ENCODE measurements at regions not wholly inside any gene's neighbourhood (a gene's known extent, or its start where the extent isn't known, plus 50 kb on each side); places are given as distances from the start of the nearest gene placed in this dataset.

- TF ChIP-seq CTCF (IDR thresholded peaks at IDR 0.05; ENCODE audit: insufficient read depth, low read length, missing control alignments), result no peak
- POLR2A ChIA-PET, result no interaction called here
- H3K4me3 ChIP-seq (ENCODE audit: low read depth, low read length), result no peak overlapping the region
- no peak for DNase-seq (ENCODE audit: low read depth, low spot score)
- CTCF ChIA-PET, result no interaction called here
Observed at GRCh38 chr2:128841803-128842202, 523.1 kb upstream of the HS6ST1 start.

GRCh38 chr2:128867311-128867710 lies 548.6 kb upstream of the HS6ST1 start:
- no peak for TF ChIP-seq CTCF (IDR thresholded peaks at IDR 0.05; ENCODE audit: insufficient read depth, low read length, missing control alignments)
- DNase-seq (ENCODE audit: low read depth, low spot score), result no peak
- no peak overlapping the region for H3K4me3 ChIP-seq (ENCODE audit: low read depth, low read length)
- ChIA-PET CTCF (no interaction called here), POLR2A (no interaction called here)

GRCh38 chr2:128867936-128868636 lies 549.4 kb upstream of the HS6ST1 start:
- no peak for DNase-seq (ENCODE audit: low read depth, low spot score)
- CTCF ChIA-PET, result no interaction called here
- POLR2A ChIA-PET, result no interaction called here
- TF ChIP-seq CTCF (IDR thresholded peaks at IDR 0.05; ENCODE audit: insufficient read depth, low read length, missing control alignments), result no peak
- H3K4me3 ChIP-seq (ENCODE audit: low read depth, low read length), result no peak overlapping the region

GRCh38 chr2:128868686-128869551 lies 550.3 kb upstream of the HS6ST1 start:
- CTCF ChIA-PET, result no interaction called here
- POLR2A ChIA-PET, result no interaction called here
- no peak for TF ChIP-seq CTCF (IDR thresholded peaks at IDR 0.05; ENCODE audit: insufficient read depth, low read length, missing control alignments)
- H3K4me3 ChIP-seq (ENCODE audit: low read depth, low read length), result no peak overlapping the region
- no peak for DNase-seq (ENCODE audit: low read depth, low spot score)

GRCh38 chr2:128874608-128875007 lies 555.9 kb upstream of the HS6ST1 start:
- H3K4me3 ChIP-seq (ENCODE audit: low read depth, low read length), result no peak overlapping the region
- POLR2A ChIA-PET, result no interaction called here
- no peak for TF ChIP-seq CTCF (IDR thresholded peaks at IDR 0.05; ENCODE audit: insufficient read depth, low read length, missing control alignments)
- CTCF ChIA-PET, result no interaction called here
- no peak for DNase-seq (ENCODE audit: low read depth, low spot score)

Data from AG04449 (cell line).